Renal pelvis (tissue), 1 donor: ENCODE measurements at regions not wholly inside any gene's neighbourhood (a gene's known extent, or its start where the extent isn't known, plus 50 kb on each side); places are given as distances from the start of the nearest gene placed in this dataset.
A peak's percentile ranks its signal among the peaks of the same experiment; 100 is the strongest.
"Not testable (repeated sequence)": the region's sequence is repeated elsewhere in the genome, so short reads cannot be mapped to it uniquely, and the experiment has no call there.

Source experiments
- DNase-seq: peaks from one replicate; pipeline ENCODE4 v3.0.0-alpha.2; 2013

DNA sequence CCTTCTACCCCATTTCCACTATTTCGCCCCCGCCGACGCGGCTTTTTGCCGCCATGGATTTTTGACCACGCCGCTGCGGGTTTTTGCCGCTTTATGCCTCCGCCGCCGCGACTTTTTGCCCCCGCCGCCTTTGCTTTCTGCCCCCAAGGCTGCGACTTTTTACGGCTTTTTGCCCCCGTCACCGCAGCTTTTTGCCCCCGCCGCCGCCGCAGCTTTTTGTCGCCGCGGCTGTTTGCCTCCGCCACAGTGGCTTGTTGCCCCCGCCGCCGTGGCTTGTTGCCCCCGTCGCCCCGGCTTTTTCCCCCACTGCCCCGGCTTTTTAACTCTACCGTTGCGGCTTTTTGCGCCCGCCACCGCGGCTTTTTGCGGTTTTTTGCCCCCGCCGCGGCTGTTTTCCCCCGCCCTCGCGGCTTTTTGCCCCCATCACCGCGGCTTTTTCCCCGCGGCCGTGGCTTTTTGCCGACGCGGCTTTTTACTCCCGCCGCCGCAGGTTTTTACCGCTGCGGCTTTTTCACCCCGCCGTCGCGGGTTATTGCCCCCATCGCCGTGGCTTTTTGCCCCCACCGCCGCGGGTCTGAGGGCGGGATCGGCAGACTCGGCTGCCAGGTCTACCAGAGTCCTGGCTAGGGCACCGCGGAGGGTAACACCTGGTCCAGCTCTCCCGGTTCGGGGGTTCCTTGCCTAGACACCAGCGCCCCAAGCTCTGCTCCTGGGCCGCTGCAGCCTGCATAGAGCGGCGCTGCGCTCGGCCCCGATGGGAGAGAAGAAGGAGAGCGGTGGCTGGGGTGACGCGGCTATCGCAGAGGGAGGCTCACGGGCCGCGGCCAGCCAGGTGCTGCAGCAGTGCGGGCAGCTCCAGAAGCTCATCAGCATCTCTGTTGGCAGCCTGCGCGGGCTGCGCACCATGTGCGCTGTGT is 562.7 kb upstream of the WSB1 start:
- DNase-seq: no peak

DNA sequence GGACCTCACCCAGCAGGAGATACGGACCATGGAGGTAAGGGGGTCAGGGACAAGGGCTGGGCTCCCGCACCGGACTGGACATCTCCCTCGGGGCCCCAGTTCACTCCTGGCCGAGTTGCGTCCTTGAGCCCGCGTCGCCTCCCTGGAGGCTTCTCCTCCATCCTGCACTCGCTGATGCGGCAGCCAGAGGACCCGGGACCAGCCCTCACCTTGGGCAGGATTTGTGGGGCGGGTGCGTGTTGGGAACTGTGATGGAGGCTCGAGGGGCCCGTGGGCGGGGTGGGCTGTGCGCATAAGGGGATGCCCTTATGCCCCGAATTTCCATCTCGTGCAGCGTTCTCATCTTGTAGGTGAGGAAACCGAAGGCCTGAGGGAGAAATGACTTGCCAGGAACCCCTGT is 562.0 kb upstream of the WSB1 start:
- DNase-seq: not testable (repeated sequence)

DNA sequence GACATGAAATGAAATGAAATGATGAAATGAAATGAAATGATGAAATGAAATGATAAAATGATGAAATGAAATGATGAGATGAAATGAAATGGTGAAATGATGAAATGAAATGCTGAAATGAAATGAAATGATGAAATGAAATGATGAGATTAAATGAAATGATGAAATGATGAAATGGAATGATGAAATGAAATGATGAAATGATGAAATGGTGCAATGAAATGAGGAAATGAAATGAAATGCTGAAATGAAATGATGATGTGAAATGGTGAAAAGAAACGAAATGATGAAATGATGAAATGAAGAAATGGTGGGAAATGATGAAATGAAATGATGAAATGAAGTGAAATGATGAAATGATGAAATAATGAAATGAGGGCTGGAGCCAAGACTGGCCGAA is 559.1 kb upstream of the WSB1 start:
- not testable (repeated sequence) for DNase-seq

DNA sequence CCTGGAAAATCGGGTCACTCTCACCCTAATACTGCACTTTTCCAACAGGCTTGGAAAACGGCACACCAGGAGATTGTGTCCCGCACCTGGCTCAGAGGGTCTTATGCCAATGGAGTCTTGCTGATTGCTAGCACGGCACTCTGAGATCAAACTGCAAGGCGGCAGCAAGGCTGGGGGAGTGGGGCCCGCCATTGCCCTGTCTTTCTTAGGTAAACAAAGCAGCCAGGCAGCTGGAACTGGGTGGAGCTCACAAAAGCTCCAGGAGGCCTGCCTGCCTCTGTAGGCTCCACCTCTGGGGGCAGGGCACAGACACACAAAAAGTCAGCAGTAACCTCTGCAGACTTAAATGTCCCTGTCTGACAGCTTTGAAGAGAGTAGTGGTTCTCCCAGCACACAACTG is 557.9 kb upstream of the WSB1 start:
- not testable (repeated sequence) for DNase-seq

DNA sequence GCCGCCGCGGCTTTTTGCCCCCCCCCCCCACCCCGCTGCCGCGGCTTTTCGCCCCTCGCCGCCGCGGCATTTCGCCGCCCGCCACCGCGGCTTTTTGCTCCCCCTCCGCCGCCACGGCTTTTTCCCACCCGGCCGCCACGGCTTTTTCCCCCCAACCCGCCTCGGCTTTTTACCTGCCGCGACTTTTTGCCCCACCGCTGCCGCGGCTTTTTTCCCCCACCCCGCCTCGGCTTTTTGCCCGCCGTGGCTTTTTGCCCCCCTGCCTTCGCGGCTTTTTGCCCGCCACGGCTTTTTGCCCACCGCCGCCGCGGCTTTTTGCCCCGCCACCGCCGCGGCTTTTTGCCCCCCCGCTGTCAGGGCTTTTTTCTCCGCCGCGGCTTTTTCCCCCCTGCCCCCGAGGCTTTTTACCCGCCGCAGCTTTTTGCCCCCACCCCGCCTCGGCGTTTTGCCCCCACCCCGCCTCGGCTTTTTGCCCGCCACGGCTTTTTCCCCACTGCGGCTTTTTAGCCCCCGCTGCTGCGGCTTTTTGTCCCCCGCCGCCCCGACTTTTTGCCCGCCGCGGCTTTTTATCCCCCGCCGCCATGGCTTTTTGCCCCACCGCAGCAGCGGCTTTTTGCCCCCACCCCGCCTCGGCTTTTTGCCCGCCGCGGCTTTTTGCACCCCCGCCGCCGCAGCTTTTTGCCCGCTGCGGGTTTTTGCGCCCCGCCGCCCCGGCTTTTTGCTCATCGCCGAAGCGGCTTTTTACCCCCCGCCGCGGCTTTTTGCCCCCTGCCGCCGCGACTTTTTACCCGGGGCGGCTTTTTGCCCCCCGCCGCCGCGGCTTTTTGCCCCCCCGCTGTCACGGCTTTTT is 527.8 kb upstream of the WSB1 start:
- no peak for DNase-seq

DNA sequence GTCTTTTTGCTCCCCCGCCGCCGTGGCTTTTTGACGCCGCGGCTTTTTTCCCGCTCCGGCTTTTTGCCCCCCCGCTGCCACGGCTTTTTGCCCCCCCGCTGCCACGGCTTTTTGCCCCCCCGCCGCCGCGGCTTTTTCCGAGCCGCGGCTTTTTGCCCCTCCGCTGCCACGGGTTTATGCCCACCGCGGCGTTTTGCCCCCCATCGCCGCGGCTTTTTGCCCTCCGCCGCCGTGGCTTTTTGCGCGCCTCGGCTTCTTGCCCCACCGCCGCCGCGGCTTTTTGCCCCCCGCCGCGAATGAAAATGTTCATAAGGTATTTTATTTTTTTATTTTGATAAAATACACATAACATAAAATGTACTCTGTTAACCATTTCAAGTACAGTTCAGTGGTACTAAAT is 527.2 kb upstream of the WSB1 start:
- DNase-seq: no peak

DNA sequence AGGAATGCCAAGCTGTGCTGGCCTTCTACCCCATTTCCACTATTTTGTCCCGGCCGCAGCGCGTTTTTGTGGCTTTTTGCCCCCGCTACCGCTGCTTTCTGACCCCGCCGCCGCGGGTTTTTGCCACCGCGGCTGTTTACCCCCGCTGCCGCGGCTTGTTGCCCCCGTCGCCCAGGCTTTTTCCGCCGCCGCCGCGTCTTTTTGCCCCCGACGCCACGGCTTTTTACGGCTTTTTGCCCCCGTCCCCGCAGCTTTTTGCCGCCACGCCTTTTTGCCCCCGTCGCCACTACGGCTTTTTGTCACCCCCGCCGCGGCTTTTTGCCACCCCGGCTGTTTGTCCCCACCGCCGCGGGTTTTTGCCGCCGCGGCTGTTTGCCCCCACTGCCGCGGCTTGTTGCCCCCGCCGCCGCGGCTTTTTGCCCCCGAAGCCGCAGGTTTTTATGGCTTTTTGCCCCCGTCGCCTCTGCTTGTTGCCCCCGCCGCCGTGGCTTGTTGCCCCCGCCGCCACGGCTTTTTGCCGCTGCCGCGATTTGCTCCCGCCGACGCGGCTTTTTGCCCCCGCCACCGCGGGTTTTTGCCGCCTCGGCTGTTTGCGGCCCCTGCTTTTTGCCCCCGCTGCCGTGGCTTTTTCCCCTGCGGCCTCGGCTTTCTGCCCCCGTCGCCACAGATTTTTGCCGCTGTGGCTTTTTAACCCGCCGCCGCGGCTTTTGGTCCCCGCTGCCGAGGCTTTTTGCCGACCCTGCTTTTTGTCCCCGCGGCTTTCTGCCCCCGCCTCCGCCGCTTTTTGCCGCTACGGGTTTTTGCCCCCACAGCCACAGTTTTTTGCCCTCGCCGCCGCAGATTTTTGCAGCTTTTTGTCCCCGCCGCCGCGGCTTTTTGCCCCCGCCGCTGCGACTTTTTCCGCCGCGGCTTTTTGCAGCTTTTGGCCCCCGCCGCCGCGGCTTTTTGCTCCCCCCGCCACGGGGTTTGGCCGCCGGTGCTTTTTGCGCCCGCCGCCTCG is 520.4 kb upstream of the WSB1 start:
- DNase-seq: no peak

DNA sequence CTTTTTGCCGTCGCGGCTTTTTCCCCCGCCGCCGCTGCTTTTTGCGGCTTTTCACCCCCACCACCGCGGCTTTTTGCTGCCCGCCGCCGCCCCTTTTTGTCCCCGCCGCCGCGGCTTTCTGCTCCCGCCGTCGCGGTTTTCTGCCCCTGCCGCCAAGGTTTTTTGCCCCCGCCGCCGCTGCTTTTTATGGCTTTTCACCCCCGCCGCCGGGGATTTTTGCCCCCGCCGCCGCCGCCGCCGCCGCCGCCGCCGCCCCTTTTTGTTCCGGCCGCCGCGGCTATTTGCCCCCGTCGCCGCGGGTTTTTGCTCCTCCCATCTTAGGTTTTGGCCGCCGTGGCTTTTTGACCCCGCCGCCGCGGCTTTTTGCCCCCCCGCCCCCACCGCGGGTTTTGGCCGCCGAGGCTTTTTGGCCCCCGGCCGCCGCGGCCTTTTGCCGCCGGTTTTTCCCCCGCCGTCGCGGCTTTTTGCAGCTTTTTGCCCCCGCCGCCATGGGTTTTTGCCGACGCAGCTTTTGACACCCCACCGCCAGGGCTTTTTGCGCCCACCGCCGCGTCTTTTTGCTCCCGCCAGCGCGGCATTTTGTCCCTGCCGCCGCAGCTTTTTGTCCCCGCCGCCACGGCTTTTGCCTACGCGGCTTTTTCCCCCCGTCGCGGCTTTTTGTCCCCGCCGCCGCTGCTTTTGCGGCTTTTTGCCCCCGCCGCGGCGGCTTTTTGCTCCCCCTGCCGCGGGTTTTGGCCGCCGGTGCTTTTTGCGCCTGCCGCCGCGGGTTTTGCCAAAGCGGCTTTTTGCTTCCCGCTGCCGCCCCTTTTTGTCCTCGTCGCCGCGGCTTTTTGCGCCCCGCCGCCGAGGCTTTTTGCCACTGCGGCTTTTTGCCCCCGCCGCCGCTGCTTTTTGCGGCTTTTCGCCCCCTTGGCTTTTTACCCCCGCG is 519.4 kb upstream of the WSB1 start:
- no peak for DNase-seq

DNA sequence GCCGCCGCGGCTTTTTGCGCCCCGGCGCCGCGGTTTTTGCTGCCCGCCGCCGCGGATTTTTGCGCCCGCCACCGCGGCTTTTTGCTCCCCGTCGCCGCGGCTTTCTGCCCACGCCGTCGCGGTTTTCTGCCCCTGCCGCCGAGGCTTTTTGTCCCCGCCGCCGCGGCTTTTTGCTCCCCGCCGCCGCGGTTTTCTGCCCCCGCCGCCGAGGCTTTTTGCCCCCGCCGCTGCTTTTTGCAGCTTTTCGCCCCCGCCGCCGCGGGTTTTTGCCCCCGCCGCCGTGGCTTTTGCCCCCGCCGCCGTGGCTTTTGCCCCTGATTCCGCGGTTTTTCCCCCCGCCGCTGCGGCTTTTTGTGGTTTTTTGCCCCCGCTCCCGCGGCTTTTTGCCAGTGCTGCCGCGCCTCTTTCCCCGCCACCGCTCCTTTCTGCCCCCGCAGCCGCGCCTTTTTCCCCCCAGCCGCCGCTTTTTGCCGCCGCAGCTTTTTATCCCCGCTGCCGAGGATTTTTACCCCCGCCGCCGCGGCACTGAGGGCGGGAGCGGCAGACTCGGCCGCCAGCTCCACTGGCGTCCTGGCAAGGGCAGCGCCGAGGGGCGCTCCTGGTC is 518.6 kb upstream of the WSB1 start:
- no peak for DNase-seq

DNA sequence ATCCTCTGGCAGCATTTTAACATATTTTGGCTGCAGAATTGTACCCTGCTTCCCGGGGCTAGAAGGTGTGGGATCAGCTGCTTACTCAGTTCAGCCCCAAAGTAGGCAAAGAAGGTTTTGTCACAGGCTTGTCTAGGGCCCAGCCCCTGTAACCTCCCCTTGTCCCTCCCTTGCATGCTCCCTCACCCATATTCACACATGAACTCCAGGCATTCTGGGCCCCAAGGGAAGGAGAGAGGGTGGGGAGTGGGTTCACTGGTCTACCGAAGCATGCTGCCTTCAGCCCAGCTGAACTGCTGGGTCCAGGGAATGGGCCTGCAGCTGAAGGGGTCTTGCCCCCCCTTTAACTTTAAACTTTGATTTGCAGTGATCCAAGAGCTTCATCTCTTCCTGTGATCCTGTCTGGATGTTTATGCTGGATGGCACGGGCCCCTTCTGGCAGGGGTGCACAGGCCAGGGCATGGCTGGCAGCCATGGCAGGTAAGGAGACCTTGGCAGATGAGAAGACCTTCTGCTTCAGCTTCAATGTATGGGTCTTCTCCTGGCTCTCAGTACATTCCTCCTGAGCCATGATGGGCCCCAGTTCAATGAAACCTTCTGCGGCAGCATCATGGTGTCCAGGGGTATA is 513.6 kb upstream of the WSB1 start:
- DNase-seq: not testable (repeated sequence)

DNA sequence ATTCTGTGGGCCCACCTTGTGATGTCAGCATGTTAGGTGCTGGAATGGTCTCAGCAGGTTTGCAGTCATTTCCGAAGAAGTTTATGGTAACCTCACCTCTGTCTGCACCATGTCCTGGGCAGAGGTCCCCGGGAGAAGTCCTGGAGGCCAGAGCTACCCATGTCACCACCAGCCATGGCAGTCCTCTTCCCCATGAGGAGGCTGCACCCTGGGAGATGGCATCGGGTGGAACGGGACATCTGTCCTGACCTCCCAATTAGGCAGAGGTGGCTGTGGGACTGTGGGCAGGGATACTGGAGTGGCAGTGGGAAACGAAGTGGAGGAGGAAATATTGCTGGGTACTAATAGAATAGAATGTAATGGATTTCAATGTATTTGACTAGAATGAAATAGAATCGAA is 511.8 kb upstream of the WSB1 start:
- no peak for DNase-seq

DNA sequence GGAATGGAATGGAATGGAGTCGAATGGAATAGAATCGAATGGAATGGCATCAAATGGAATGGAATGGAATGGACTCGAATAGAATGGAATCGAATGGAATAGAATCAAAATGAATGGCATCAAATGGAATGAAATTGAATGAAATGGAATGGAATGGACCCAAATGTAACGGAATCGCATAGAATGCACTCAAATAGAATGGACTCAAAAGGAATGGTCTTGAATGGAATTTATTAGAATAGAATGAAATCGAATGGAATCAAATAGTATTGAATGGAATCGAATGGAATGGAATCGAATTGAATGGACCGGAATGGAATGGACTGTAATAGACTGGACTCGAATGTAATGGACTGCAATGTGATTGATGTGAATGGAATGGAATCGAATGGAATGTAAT is 501.4 kb upstream of the WSB1 start:
- DNase-seq: peak; percentile 12

DNA sequence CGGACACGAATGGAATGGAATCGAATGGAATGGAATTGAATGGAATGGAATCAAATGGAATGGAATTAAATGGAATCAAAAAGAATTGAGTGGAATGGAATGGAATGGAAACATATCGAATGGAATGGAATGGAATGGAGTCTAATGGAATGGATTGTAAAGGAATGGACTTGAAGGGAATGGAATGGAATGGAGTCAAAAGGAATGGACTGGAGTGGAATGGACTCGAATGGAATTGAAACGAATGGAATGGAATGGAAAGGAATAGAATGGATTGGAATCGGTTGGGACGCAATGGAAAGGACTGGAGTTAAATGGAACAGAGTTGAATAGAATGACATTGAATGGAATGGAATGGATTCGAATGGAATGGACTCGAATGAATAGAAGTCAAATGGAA is 486.9 kb upstream of the WSB1 start:
- DNase-seq: no peak

DNA sequence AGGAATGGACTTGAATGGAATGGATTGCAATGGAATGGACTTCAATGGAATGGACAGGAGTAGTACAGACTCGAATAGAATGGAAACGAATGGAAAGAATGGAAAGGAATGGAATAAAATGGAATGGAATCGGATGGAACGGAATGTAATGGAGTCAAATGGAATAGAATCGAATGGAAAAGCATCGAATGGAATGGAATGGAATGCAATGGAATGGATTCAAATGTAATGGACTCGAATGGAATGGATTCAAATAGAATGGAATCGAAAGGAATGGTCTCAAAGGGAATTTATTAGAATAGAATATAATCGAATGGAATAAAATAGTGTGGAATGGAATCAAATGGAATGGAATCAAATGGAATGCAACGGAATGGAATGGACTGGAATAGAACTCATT is 484.9 kb upstream of the WSB1 start:
- DNase-seq: peak; percentile 4

DNA sequence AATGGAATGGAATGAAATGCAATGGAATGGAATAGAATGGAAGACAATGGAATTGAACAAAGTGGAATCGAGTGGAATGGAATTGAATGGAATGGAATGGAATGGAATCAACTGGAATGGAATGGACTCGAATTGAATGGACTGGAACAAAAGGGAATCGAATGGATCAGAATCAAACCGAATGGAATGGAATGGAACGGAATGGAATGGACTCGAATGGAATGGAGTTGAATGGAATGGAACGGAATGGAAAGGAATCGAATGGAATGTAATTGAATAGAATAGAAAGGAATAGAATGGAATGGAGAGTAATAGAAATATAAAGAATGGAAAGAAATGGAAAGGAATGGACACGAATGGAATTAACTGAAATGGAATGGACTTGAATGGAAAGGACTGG is 475.2 kb upstream of the WSB1 start:
- DNase-seq: no peak
